ENCODE measurements at regions not wholly inside any gene's neighbourhood (a gene's known extent, or its start where the extent isn't known, plus 50 kb on each side); places are given as distances from the start of the nearest gene placed in this dataset.

- no peaks in the 10 kb centered on the region for H4K20me1 ChIP-seq (ENCODE audit: insufficient read depth, low read length)
- H3K27ac ChIP-seq (ENCODE audit: low read length) = peak overlapping the region; percentile 23; the same call in 1 of the 2 replicates
- H3K9me3 ChIP-seq (ENCODE audit: insufficient read depth, low read length, severe bottlenecking) = no peaks in the 10 kb centered on the region
- H2AFZ ChIP-seq (ENCODE audit: low read depth, low read length) = peak overlapping the region; percentile 15; the same call in 1 of the 2 replicates
- DNase-seq (no peak), ATAC-seq (ENCODE audit: insufficient read depth, low read depth) (no peak)
- H3K9ac ChIP-seq (ENCODE audit: low read depth, low read length) = no peak overlapping the region
- no peak overlapping the region for H3K4me3 ChIP-seq (ENCODE audit: low read depth in 1 of 2, low read length in 2 of 2)
- peaks cover 20% of the 10 kb centered on the region for H3K4me1 ChIP-seq (ENCODE audit: insufficient read depth, low read length)
- H3K36me3 ChIP-seq (ENCODE audit: insufficient read depth, low read length) = no peaks in the 10 kb centered on the region
- TF ChIP-seq CTCF (IDR thresholded peaks at IDR 0.05; ENCODE audit: borderline replicate concordance, extremely low read depth, low read length, poor library complexity, severe bottlenecking) (no peak), EZH2 (IDR thresholded peaks at IDR 0.05; ENCODE audit: borderline replicate concordance, low read depth, low read length, severe bottlenecking) (no peak)
- no peak overlapping the region for H3K4me2 ChIP-seq (ENCODE audit: insufficient read depth, low read length)
- no peaks in the 10 kb centered on the region for H3K27me3 ChIP-seq (ENCODE audit: insufficient read depth, low read length, poor library complexity)
- H3K79me2 ChIP-seq (ENCODE audit: insufficient read depth, low read length) = no peaks in the 10 kb centered on the region
These were observed 569.2 kb downstream of the PRR16 start for GRCh38 chr5:121033334-121033733.

GRCh38 chr5:121038438-121038837, 574.3 kb downstream of the PRR16 start:
- H3K4me1 ChIP-seq (ENCODE audit: insufficient read depth, low read length) = peaks cover 14% of the 10 kb centered on the region
- no peak overlapping the region for H3K9ac ChIP-seq (ENCODE audit: low read depth, low read length)
- no peak for ATAC-seq (ENCODE audit: insufficient read depth, low read depth)
- H2AFZ ChIP-seq (ENCODE audit: low read depth, low read length) = no peak overlapping the region
- H3K4me2 ChIP-seq (ENCODE audit: insufficient read depth, low read length) = no peak overlapping the region
- H3K4me3 ChIP-seq (ENCODE audit: low read depth in 1 of 2, low read length in 2 of 2) = no peak overlapping the region
- no peaks in the 10 kb centered on the region for H3K36me3 ChIP-seq (ENCODE audit: insufficient read depth, low read length)
- no peaks in the 10 kb centered on the region for H3K79me2 ChIP-seq (ENCODE audit: insufficient read depth, low read length)
- H4K20me1 ChIP-seq (ENCODE audit: insufficient read depth, low read length) = no peaks in the 10 kb centered on the region
- peaks cover 7% of the 10 kb centered on the region for H3K9me3 ChIP-seq (ENCODE audit: insufficient read depth, low read length, severe bottlenecking)
- DNase-seq = no peak
- TF ChIP-seq CTCF (IDR thresholded peaks at IDR 0.05; ENCODE audit: borderline replicate concordance, extremely low read depth, low read length, poor library complexity, severe bottlenecking) = no peak
- TF ChIP-seq EZH2 (IDR thresholded peaks at IDR 0.05; ENCODE audit: borderline replicate concordance, low read depth, low read length, severe bottlenecking) = no peak
- no peaks in the 10 kb centered on the region for H3K27me3 ChIP-seq (ENCODE audit: insufficient read depth, low read length, poor library complexity)
- H3K27ac ChIP-seq (ENCODE audit: low read length) = no peak overlapping the region

DNA sequence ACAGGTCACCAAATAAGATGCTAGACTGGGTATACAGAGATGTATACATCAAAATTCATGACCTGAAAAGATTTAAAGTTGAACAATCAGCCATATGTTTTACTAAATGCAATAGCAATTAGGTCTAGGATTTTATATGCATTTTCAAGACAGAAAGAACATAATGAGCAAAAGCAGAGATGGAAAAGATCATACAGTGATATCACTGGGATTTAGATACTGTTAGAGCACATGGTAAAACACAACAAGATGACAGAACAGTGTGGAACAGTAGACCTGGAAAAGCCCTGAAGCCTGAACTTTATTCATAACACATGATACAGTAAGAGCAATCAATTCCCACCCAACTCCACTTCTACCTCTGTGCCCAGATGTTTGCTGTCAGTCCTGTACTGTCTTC, 585.9 kb downstream of the PRR16 start:
- H3K27me3 ChIP-seq (ENCODE audit: insufficient read depth, low read length, poor library complexity) = no peaks in the 10 kb centered on the region

More for the DNA sequence above, 585.9 kb downstream of the PRR16 start:
- Histone ChIP-seq H3K9me3 (ENCODE audit: insufficient read depth, low read length, severe bottlenecking) (no peaks in the 10 kb centered on the region), H3K36me3 (ENCODE audit: insufficient read depth, low read length) (no peaks in the 10 kb centered on the region), H3K79me2 (ENCODE audit: insufficient read depth, low read length) (no peaks in the 10 kb centered on the region), H3K4me2 (ENCODE audit: insufficient read depth, low read length) (no peak overlapping the region), H3K27ac (ENCODE audit: low read length) (no peak overlapping the region), H4K20me1 (ENCODE audit: insufficient read depth, low read length) (no peaks in the 10 kb centered on the region), H3K9ac (ENCODE audit: low read depth, low read length) (no peak overlapping the region), H2AFZ (ENCODE audit: low read depth, low read length) (0 out of 2 replicates have a peak overlapping the region, but pooled peaks have one; percentile 0), H3K4me1 (ENCODE audit: insufficient read depth, low read length) (peaks cover 46% of the 10 kb centered on the region), H3K4me3 (ENCODE audit: low read depth in 1 of 2, low read length in 2 of 2) (no peak overlapping the region)
- ATAC-seq (ENCODE audit: insufficient read depth, low read depth) (no peak), DNase-seq (no peak)
- no peak for TF ChIP-seq CTCF (IDR thresholded peaks at IDR 0.05; ENCODE audit: borderline replicate concordance, extremely low read depth, low read length, poor library complexity, severe bottlenecking)
- TF ChIP-seq EZH2 (IDR thresholded peaks at IDR 0.05; ENCODE audit: borderline replicate concordance, low read depth, low read length, severe bottlenecking) = no peak
